ENCODE measurements at regions not wholly inside any gene's neighbourhood (a gene's known extent, or its start where the extent isn't known, plus 50 kb on each side); places are given as distances from the start of the nearest gene placed in this dataset.

DNA sequence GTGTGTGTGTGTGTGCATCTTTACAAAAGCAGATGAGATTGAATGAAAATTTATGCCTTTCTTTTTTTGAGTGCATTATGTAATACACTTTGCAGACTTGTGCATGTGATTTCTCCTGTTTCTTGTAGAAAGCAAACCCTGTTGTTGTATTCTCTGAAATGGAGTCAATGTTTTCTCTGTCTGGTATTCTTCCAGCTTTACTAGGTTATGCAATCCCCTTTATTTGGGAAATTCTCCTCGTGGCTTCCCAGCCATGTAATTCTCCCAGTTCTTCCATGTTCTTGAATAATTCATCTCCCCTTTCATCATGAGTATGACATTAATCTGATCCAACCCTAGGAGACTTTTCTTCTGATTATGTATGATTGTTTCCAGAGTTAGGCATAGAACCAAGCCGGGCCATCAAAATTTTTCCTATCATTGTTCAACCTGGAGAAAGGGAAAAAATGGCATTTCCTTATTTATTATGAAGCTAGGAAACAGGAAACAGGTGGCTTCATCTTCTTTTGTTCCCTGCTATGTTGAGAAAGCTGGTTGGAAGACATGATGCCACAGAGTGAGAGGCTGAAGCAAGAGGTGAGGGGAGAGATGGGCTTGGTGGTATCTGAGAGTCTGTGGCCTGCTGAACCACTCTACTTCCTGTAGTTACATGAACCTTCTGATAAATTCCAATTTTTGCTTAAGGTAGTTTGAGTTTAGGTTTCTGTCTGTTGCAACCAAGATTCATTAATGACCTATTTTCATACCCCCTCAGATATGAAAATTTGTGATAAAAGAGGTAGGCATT, 68.8 kb downstream of the PRL start:
- Histone ChIP-seq H4K8ac (replicated peaks; ENCODE audit: insufficient read length, low read depth, low read length) (no peak overlapping the region), H3K9me3 (ENCODE audit: control insufficient read depth, low read depth, low read length) (no peaks in the 10 kb centered on the region), H3K27ac (ENCODE audit: insufficient read length, low read depth, low read length) (no peak overlapping the region), H3K23me2 (ENCODE audit: insufficient read length, low read depth, low read length, poor library complexity, severe bottlenecking) (no peaks in the 10 kb centered on the region), H4K5ac (ENCODE audit: insufficient read length, low read depth, low read length) (no peak overlapping the region), H3K4me2 (ENCODE audit: insufficient read depth, insufficient read length, low read length) (no peak overlapping the region), H3K56ac (ENCODE audit: insufficient read length, low read depth, low read length) (no peak overlapping the region), H3K14ac (ENCODE audit: insufficient read depth, low read length) (no peak overlapping the region), H3K4ac (ENCODE audit: low read depth, low read length) (no peak overlapping the region), H2BK12ac (ENCODE audit: insufficient read length, low read depth, low read length) (no peak overlapping the region), H3T11ph (ENCODE audit: low read length) (no peak overlapping the region), H3K79me1 (ENCODE audit: insufficient read depth, low read depth, low read length, poor library complexity, severe bottlenecking) (no peaks in the 10 kb centered on the region), H2BK120ac (ENCODE audit: low read depth, low read length, poor library complexity, severe bottlenecking) (no peak overlapping the region), H2AFZ (ENCODE audit: low read length) (no peak overlapping the region), H2BK20ac (ENCODE audit: low read depth, low read length, poor library complexity, severe bottlenecking) (no peak overlapping the region), H2BK5ac (ENCODE audit: insufficient read length, low read length) (no peak overlapping the region), H3K18ac (ENCODE audit: insufficient read length, low read depth, low read length) (no peak overlapping the region), H2BK15ac (ENCODE audit: low read depth, low read length) (no peak overlapping the region), H4K91ac (ENCODE audit: insufficient read length, low read depth, low read length) (no peak overlapping the region), H3K4me1 (ENCODE audit: insufficient read depth, low read length) (peaks cover 1% of the 10 kb centered on the region; the same call in 1 of the 2 replicates), H3K23ac (ENCODE audit: insufficient read length, low read depth, low read length) (no peak overlapping the region), H3K27me3 (ENCODE audit: insufficient read depth, low read length) (no peaks in the 10 kb centered on the region), H3K9ac (ENCODE audit: extremely low read depth, insufficient read length, low read length) (no peak overlapping the region), H2AK5ac (ENCODE audit: insufficient read length, low read length) (no peak overlapping the region), H4K20me1 (ENCODE audit: control insufficient read depth, insufficient read depth, insufficient read length) (no peaks in the 10 kb centered on the region), H3K79me2 (ENCODE audit: insufficient read depth, low read length) (no peaks in the 10 kb centered on the region)
- no CpG with 5 or more reads among the region's 2 CpGs for WGBS (ENCODE audit: extremely low coverage, insufficient read length, low lambda C conversion rate)
- Mint-ChIP-seq H3K27me3 (ENCODE audit: low read depth) (no peaks in the 10 kb centered on the region), H3K4me3 (no peak overlapping the region), H3K27ac (no peak overlapping the region), H3K36me3 (ENCODE audit: insufficient read depth in 1 of 3, low read depth in 3 of 3) (peaks cover 0 to 4% (median 0%) of the 10 kb centered on the region in 3 experiments; a peak in 1 of 7 replicates), H3K4me1 (no peaks in the 10 kb centered on the region; a peak in 1 of 4 replicates), H3K9me3 (no peaks in the 10 kb centered on the region)
- TF ChIP-seq, protein P1, sequence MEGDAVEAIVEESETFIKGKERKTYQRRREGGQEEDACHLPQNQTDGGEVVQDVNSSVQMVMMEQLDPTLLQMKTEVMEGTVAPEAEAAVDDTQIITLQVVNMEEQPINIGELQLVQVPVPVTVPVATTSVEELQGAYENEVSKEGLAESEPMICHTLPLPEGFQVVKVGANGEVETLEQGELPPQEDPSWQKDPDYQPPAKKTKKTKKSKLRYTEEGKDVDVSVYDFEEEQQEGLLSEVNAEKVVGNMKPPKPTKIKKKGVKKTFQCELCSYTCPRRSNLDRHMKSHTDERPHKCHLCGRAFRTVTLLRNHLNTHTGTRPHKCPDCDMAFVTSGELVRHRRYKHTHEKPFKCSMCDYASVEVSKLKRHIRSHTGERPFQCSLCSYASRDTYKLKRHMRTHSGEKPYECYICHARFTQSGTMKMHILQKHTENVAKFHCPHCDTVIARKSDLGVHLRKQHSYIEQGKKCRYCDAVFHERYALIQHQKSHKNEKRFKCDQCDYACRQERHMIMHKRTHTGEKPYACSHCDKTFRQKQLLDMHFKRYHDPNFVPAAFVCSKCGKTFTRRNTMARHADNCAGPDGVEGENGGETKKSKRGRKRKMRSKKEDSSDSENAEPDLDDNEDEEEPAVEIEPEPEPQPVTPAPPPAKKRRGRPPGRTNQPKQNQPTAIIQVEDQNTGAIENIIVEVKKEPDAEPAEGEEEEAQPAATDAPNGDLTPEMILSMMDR (conservative IDR thresholded peaks at IDR 0.05) = no peak
- no peak for DNase-seq
